ENCODE measurements at regions not wholly inside any gene's neighbourhood (a gene's known extent, or its start where the extent isn't known, plus 50 kb on each side); places are given as distances from the start of the nearest gene placed in this dataset.

- TF ChIP-seq CTCF (IDR thresholded peaks at IDR 0.05; ENCODE audit: insufficient read depth, low read length), result no peak
- no peak for TF ChIP-seq POLR2AphosphoS5 (IDR thresholded peaks at IDR 0.05; ENCODE audit: low read depth)
Observed at GRCh38 chr22:47657224-47657623, 894.8 kb downstream of the TBC1D22A start.

Data from HL-60 (cell line).